Caco-2 (cell line): ENCODE measurements at regions not wholly inside any gene's neighbourhood (a gene's known extent, or its start where the extent isn't known, plus 50 kb on each side); places are given as distances from the start of the nearest gene placed in this dataset.

Experiments used
- BruUV-seq: library from RNA; stranded (reverse); fragments of 400-500 nt; replicated peaks from 2 replicates; lab custom pipeline; 2021; lab: Mats Ljungman, UMichigan
- CTCF ChIA-PET: fragments of 300-600 bp; sonication (Branson Sonifier 250); formaldehyde crosslinking; loops from one replicate; lab custom pipeline; 2022; ENCODE audit warnings: antibody characterized with exemption; lab: Charles Lee
- POLR2A ChIA-PET: fragments of 300-600 bp; sonication (Branson Sonifier 250); formaldehyde crosslinking; loops from one replicate; lab custom pipeline; 2022; ENCODE audit warnings: antibody characterized with exemption; lab: Charles Lee
- DNase-seq, 2 experiments: peaks; one replicate each; pipeline versions ENCODE4 v3.0.0 to v3.0.0-alpha.2; 2020 to 2022
- H3K27me3 ChIP-seq: replicated peaks from 2 replicates; pipeline ENCODE4 v1.6.0; 2011; ENCODE audit warnings: low read length; ENCODE audit not compliant: control insufficient read depth, insufficient read depth
- H3K36me3 ChIP-seq: 2 replicates; pipeline ENCODE4 v1.5.1; 2011; ENCODE audit warnings: low read length; ENCODE audit not compliant: control insufficient read depth, insufficient read depth
- H3K4me1 ChIP-seq: fragments of 250-450 bp; sonication (Bioruptor Pico); 2 replicates; pipeline ENCODE4 v1.5.1; 2020; ENCODE audit warnings: mild to moderate bottlenecking
- H3K4me3 ChIP-seq: 2 replicates; pipeline ENCODE4 v1.5.1; 2011; ENCODE audit warnings: low read depth, mild to moderate bottlenecking, control low read depth, low read length
- H3K9me3 ChIP-seq: fragments of 250-450 bp; sonication (Bioruptor Pico); 2 replicates; pipeline ENCODE4 v1.5.1; 2020; ENCODE audit warnings: mild to moderate bottlenecking, moderate library complexity
- H3K27ac Mint-ChIP-seq: one replicate; pipeline ENCODE4 v1.8.0; 2022; ENCODE audit warnings: mixed read lengths; ENCODE audit not compliant: unreplicated experiment
- H3K27me3 Mint-ChIP-seq: one replicate; pipeline ENCODE4 v1.8.0; 2022; ENCODE audit warnings: mixed read lengths; ENCODE audit not compliant: insufficient read depth, unreplicated experiment
- H3K36me3 Mint-ChIP-seq: one replicate; pipeline ENCODE4 v1.8.0; 2022; ENCODE audit warnings: mild to moderate bottlenecking, mixed read lengths; ENCODE audit not compliant: insufficient read depth, unreplicated experiment
- H3K4me1 Mint-ChIP-seq: one replicate; pipeline ENCODE4 v1.8.0; 2022; ENCODE audit warnings: low read depth, mixed read lengths; ENCODE audit not compliant: unreplicated experiment
- H3K4me3 Mint-ChIP-seq: one replicate; pipeline ENCODE4 v1.8.0; 2022; ENCODE audit warnings: mild to moderate bottlenecking, moderate library complexity, mixed read lengths; ENCODE audit not compliant: unreplicated experiment
- H3K9me3 Mint-ChIP-seq: one replicate; pipeline ENCODE4 v1.8.0; 2022; ENCODE audit warnings: mixed read lengths; ENCODE audit not compliant: unreplicated experiment
- CTCF ChIP-seq, 2 experiments: fragments of 200-600 bp in 1 of 2; IDR thresholded peaks; 1 replicate in 1 of 2; 2 replicates in 1 of 2; pipeline versions ENCODE4 v1.5.1 to v1.8.0; 2011 to 2022; ENCODE audit warnings: antibody characterized with exemption in 1 of 2, control low read depth in 1 of 2, inconsistent platforms in 1 of 2, low read depth in 1 of 2, low read length in 1 of 2, mild to moderate bottlenecking in 1 of 2, moderate library complexity in 1 of 2; ENCODE audit not compliant: insufficient read depth in 1 of 2, severe bottlenecking in 1 of 2, unreplicated experiment in 1 of 2
- intact Hi-C: fragments of 100-400 bp; cut with micrococcal nuclease; formaldehyde crosslinking; loops from one replicate; pipeline ENCODE4 v1.10.0; 2022; ENCODE audit not compliant: unreplicated experiment

GRCh38 chr10:36388166-36388565 lies 737.2 kb upstream of the ANKRD30A start:
- no peaks in the 10 kb centered on the region for H3K36me3 Mint-ChIP-seq
- no TSS peak for BruUV-seq
- Histone ChIP-seq H3K36me3 (no peaks in the 10 kb centered on the region), H3K27me3 (no peaks in the 10 kb centered on the region), H3K4me1 (no peaks in the 10 kb centered on the region), H3K9me3 (no peaks in the 10 kb centered on the region; the same call in 1 of the 2 replicates), H3K4me3 (no peak overlapping the region)
- TF ChIP-seq CTCF (IDR thresholded peaks at IDR 0.05; ENCODE audit: insufficient read depth in 1 of 2, low read depth in 1 of 2, low read length in 1 of 2, severe bottlenecking in 1 of 2, unreplicated experiment in 1 of 2): no peak
- no peak overlapping the region for H3K4me3 Mint-ChIP-seq
- intact Hi-C loops: no loop called here
- no peak overlapping the region for H3K27ac Mint-ChIP-seq
- POLR2A ChIA-PET: no interaction called here
- CTCF ChIA-PET: no interaction called here
- no peaks in the 10 kb centered on the region for H3K4me1 Mint-ChIP-seq
- peaks cover 7% of the 10 kb centered on the region for H3K9me3 Mint-ChIP-seq
- H3K27me3 Mint-ChIP-seq: peaks cover 4% of the 10 kb centered on the region
- no peak for DNase-seq

- Histone ChIP-seq H3K9me3 (no peaks in the 10 kb centered on the region; the same call in 1 of the 2 replicates), H3K27me3 (no peaks in the 10 kb centered on the region), H3K36me3 (no peaks in the 10 kb centered on the region), H3K4me1 (no peaks in the 10 kb centered on the region), H3K4me3 (no peak overlapping the region)
- TF ChIP-seq CTCF (IDR thresholded peaks at IDR 0.05; ENCODE audit: insufficient read depth in 1 of 2, low read depth in 1 of 2, low read length in 1 of 2, severe bottlenecking in 1 of 2, unreplicated experiment in 1 of 2): no peak
- intact Hi-C loops: no loop called here
- H3K4me3 Mint-ChIP-seq: no peak overlapping the region
- DNase-seq: no peak
- CTCF ChIA-PET: no interaction called here
- H3K36me3 Mint-ChIP-seq: no peaks in the 10 kb centered on the region
- no peak overlapping the region for H3K27ac Mint-ChIP-seq
- H3K9me3 Mint-ChIP-seq: peaks cover 9% of the 10 kb centered on the region
- POLR2A ChIA-PET: no interaction called here
- H3K4me1 Mint-ChIP-seq: no peaks in the 10 kb centered on the region
- BruUV-seq: no TSS peak
- H3K27me3 Mint-ChIP-seq: peaks cover 4% of the 10 kb centered on the region
Observed at GRCh38 chr10:36385693-36386092, 739.7 kb upstream of the ANKRD30A start.

- no peaks in the 10 kb centered on the region for H3K27me3 ChIP-seq
- no peaks in the 10 kb centered on the region for H3K36me3 ChIP-seq
- Mint-ChIP-seq H3K27ac (no peak overlapping the region), H3K4me3 (no peak overlapping the region), H3K36me3 (no peaks in the 10 kb centered on the region), H3K4me1 (no peaks in the 10 kb centered on the region), H3K27me3 (no peaks in the 10 kb centered on the region), H3K9me3 (peaks cover 9% of the 10 kb centered on the region)
- intact Hi-C loops: no loop called here
- no peak overlapping the region for H3K4me3 ChIP-seq
- H3K4me1 ChIP-seq: no peaks in the 10 kb centered on the region
- H3K9me3 ChIP-seq: no peaks in the 10 kb centered on the region; the same call in 1 of the 2 replicates
- no peak for DNase-seq
- no peak for TF ChIP-seq CTCF (IDR thresholded peaks at IDR 0.05; ENCODE audit: insufficient read depth in 1 of 2, low read depth in 1 of 2, low read length in 1 of 2, severe bottlenecking in 1 of 2, unreplicated experiment in 1 of 2)
- no TSS peak for BruUV-seq
- ChIA-PET CTCF (no interaction called here), POLR2A (no interaction called here)
Observed at GRCh38 chr10:36383349-36383748, 741.3 kb upstream of the FZD8 start.
